Osteoblast (primary cell): ENCODE measurements at regions not wholly inside any gene's neighbourhood (a gene's known extent, or its start where the extent isn't known, plus 50 kb on each side); places are given as distances from the start of the nearest gene placed in this dataset.

Experiments
- DNase-seq: peaks from one replicate; pipeline ENCODE4 v3.0.0; 2011; ENCODE audit warnings: low spot score, mixed read lengths; ENCODE audit not compliant: insufficient read length; ENCODE audit errors: missing footprints
- H2AFZ ChIP-seq: 2 replicates; pipeline ENCODE4 v1.6.0; 2011; ENCODE audit warnings: mild to moderate bottlenecking, low read length
- H3K27ac ChIP-seq: 2 replicates; pipeline ENCODE4 v1.5.1; 2011; ENCODE audit warnings: mild to moderate bottlenecking, low read depth, low read length, moderate library complexity
- H3K27me3 ChIP-seq: 2 replicates; pipeline ENCODE4 v1.6.0; 2012; ENCODE audit warnings: mild to moderate bottlenecking, control low read depth, inconsistent platforms, low read length, moderate library complexity; ENCODE audit not compliant: insufficient read depth
- H3K36me3 ChIP-seq: 2 replicates; pipeline ENCODE4 v1.5.1; 2011; ENCODE audit warnings: mild to moderate bottlenecking, low read length, control low read depth, moderate library complexity; ENCODE audit not compliant: insufficient read depth
- H3K4me1 ChIP-seq: 2 replicates; pipeline ENCODE4 v1.5.1; 2011; ENCODE audit warnings: mild to moderate bottlenecking, low read length, control low read depth, moderate library complexity; ENCODE audit not compliant: insufficient read depth
- H3K4me2 ChIP-seq: 2 replicates; pipeline ENCODE4 v1.6.0; 2011; ENCODE audit warnings: mild to moderate bottlenecking, low read length; ENCODE audit not compliant: insufficient read depth
- H3K4me3 ChIP-seq: fragments of 200-600 bp; sonication (generic); 3 replicates; pipeline ENCODE4 v1.5.1; 2012; ENCODE audit warnings: mild to moderate bottlenecking, low read length, inconsistent platforms; ENCODE audit not compliant: insufficient read depth
- H3K79me2 ChIP-seq: 2 replicates; pipeline ENCODE4 v1.6.0; 2012; ENCODE audit warnings: mild to moderate bottlenecking, low read length, control low read depth, inconsistent platforms; ENCODE audit not compliant: insufficient read depth
- H3K9me3 ChIP-seq: 2 replicates; pipeline ENCODE4 v1.5.1; 2011; ENCODE audit warnings: low read depth, low read length, control low read depth
- H4K20me1 ChIP-seq: 2 replicates; pipeline ENCODE4 v1.6.0; 2012; ENCODE audit warnings: mild to moderate bottlenecking, low read length, control low read depth; ENCODE audit not compliant: insufficient read depth
- TF ChIP-seq, protein P1 (sequence below): IDR thresholded peaks from 2 replicates; pipeline ENCODE4 v1.5.1; 2011; ENCODE audit warnings: mild to moderate bottlenecking, low read depth, low read length, moderate library complexity; ENCODE audit errors: extremely low read depth

DNA sequence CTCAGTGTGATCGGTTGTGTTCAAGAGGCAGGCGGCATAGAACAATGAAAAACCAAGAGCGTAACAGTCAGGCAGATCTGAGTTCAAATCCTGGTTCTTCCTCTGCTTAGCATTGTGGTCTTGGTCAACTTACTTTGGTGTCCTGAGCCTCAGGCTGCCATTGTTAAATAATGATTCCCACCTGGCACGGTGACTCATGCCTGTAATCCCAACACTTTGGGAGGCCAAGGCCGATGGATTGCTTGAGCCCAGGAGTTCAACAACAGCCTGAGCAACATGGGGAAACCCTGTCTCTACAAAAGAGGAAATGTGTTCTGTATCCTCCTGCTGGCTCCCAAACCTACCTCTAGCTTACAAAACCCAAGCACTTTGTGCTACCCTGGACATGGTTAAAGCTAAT, 129.0 kb upstream of the STX18 start:
- no peaks in the 10 kb centered on the region for H3K36me3 ChIP-seq
- H4K20me1 ChIP-seq: no peaks in the 10 kb centered on the region
- H3K9me3 ChIP-seq: no peaks in the 10 kb centered on the region
- TF ChIP-seq, protein P1, sequence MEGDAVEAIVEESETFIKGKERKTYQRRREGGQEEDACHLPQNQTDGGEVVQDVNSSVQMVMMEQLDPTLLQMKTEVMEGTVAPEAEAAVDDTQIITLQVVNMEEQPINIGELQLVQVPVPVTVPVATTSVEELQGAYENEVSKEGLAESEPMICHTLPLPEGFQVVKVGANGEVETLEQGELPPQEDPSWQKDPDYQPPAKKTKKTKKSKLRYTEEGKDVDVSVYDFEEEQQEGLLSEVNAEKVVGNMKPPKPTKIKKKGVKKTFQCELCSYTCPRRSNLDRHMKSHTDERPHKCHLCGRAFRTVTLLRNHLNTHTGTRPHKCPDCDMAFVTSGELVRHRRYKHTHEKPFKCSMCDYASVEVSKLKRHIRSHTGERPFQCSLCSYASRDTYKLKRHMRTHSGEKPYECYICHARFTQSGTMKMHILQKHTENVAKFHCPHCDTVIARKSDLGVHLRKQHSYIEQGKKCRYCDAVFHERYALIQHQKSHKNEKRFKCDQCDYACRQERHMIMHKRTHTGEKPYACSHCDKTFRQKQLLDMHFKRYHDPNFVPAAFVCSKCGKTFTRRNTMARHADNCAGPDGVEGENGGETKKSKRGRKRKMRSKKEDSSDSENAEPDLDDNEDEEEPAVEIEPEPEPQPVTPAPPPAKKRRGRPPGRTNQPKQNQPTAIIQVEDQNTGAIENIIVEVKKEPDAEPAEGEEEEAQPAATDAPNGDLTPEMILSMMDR: no peak
- H2AFZ ChIP-seq: no peak overlapping the region
- H3K79me2 ChIP-seq: no peaks in the 10 kb centered on the region
- no peak for DNase-seq
- peaks cover 13% of the 10 kb centered on the region for H3K27me3 ChIP-seq
- no peaks in the 10 kb centered on the region for H3K4me1 ChIP-seq
- no peak overlapping the region for H3K4me3 ChIP-seq
- H3K4me2 ChIP-seq: no peak overlapping the region
- H3K27ac ChIP-seq: no peak overlapping the region

DNA sequence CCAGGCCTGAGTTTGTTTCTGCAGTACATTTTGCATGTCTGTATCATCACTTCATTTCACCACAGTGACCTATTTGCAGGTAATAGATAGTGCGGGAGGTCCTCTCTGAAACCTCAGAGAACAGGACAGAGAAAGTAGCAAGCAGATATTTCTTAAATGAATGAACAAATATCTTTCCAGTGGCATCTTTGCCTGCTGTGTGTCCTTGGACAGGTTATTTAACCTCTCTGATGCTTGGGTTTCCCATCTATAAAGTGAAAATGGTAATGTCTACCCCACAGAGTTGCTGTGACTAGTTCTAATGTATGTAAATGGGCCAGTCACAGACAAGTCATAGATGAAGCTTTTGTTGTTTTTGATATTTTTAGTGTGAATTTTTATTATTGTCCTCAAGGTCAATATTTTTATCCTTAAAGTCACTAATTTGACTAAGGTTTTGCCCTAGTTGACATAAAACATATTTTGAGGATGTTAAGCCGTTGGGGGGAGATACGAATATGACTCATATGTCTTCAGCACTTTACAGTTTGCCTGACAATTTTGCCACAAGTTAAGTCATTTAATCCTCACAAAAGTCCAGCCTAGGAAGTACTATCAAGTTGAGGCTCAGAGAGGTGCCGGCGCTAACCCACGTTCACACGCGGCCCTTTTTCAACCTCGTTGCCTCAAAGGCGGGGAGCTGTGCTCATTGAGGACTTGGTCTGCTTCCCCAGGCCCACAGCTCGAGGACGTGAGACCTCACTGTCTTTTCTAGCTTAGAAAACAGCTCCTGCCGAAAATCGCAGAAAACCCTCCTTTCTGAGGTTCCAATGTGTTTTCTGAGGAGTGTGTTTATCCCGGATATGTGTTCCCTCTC, 126.7 kb upstream of the STX18 start:
- H2AFZ ChIP-seq: no peak overlapping the region

DNA sequence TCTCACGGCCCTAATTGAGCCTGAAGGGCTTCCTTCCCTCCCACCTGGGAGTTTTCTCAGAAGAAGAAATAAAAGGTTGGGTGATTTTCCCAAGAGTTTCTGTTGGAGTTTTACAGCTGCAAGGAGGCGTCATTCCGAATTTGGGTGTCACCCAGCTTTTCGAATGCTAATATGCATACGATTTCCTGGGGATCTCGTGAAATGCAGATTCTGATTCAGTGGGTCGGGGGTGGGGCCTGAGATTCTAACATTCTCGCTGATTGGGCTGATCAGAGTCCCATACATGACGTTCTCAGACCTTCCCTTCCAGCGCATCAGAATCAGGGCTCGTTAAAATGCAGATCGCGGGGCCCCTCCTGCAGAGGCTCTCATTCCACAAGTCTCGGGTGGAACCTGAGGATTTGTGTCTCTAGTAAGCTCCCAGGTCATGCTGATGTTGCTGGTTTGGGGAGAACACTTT, 125.8 kb upstream of the STX18 start:
- H3K79me2 ChIP-seq: no peaks in the 10 kb centered on the region
- H3K27ac ChIP-seq: no peak overlapping the region
- H3K4me2 ChIP-seq: no peak overlapping the region
- no peak overlapping the region for H3K4me3 ChIP-seq
- H3K4me1 ChIP-seq: peaks cover 10% of the 10 kb centered on the region
- no peaks in the 10 kb centered on the region for H4K20me1 ChIP-seq
- no peaks in the 10 kb centered on the region for H3K36me3 ChIP-seq
- H3K27me3 ChIP-seq: peaks cover 23% of the 10 kb centered on the region
- no peak for DNase-seq
- TF ChIP-seq, protein P1: no peak
- H2AFZ ChIP-seq: no peak overlapping the region
- no peaks in the 10 kb centered on the region for H3K9me3 ChIP-seq

More for the DNA sequence above, 126.7 kb upstream of the STX18 start:
- H3K4me1 ChIP-seq: peaks cover 2% of the 10 kb centered on the region
- H3K27me3 ChIP-seq: peaks cover 23% of the 10 kb centered on the region
- no peaks in the 10 kb centered on the region for H4K20me1 ChIP-seq
- no peak overlapping the region for H3K4me3 ChIP-seq
- H3K27ac ChIP-seq: no peak overlapping the region
- H3K36me3 ChIP-seq: no peaks in the 10 kb centered on the region
- no peaks in the 10 kb centered on the region for H3K9me3 ChIP-seq
- H3K79me2 ChIP-seq: no peaks in the 10 kb centered on the region
- DNase-seq: no peak
- TF ChIP-seq, protein P1: no peak
- H3K4me2 ChIP-seq: no peak overlapping the region

DNA sequence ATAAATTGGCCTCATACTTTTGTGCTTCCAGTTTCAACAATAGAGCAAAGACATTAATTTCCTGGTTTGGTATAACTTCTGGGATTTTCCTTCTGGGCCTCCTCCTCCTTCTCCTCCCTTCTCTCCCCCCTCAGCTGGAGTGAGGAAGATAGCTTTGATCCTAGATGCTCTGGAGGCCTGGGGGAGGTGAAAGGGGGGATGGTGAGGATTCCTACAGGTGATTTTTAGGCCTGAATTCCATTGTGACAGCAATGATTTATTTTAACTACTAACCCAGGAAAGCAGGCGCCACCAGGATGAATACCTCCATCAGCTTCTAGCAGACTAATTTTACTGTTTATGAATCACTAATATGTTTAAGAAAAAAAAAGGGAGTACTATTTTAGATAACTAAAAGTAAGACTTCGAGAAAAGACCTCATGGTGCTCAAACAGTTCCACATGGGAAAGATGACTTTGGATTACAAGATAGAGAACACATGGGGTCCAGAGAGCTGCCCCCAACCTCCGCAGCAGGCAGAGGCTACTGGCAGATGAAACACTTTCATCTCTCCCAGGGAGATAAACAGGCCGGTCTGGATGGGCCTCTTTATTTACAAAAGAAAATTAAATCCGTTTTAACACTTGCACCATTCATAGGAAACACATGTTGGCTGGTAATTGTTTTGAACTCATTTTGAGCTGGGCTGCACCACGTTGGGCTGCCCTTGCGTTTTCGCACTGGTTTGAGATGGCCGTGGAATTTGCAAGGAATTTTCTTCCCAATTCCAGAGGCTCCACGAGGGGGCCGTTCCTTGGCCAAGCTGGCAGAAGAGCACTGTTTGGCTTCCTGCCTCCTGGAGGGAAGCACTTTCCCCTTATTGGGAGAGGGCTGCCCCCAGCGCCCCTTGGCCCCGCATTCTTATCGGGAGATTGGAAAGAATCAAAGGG, 125.1 kb upstream of the STX18 start:
- H3K27me3 ChIP-seq: peaks cover 23% of the 10 kb centered on the region
- no peak overlapping the region for H2AFZ ChIP-seq
- no peak overlapping the region for H3K4me2 ChIP-seq
- TF ChIP-seq, protein P1: no peak
- H3K9me3 ChIP-seq: no peaks in the 10 kb centered on the region
- no peaks in the 10 kb centered on the region for H4K20me1 ChIP-seq
- peaks cover 16% of the 10 kb centered on the region for H3K4me1 ChIP-seq
- no peak overlapping the region for H3K4me3 ChIP-seq
- no peak for DNase-seq
- H3K27ac ChIP-seq: no peak overlapping the region
- no peaks in the 10 kb centered on the region for H3K79me2 ChIP-seq
- no peaks in the 10 kb centered on the region for H3K36me3 ChIP-seq
